AG09319 (cell line): ENCODE measurements at regions not wholly inside any gene's neighbourhood (a gene's known extent, or its start where the extent isn't known, plus 50 kb on each side); places are given as distances from the start of the nearest gene placed in this dataset.
"Not testable (repeated sequence)": the region's sequence is repeated elsewhere in the genome, so short reads cannot be mapped to it uniquely, and the experiment has no call there.

ENCODE experiments used
- DNase-seq: peaks from one replicate; pipeline ENCODE4 v3.0.0-alpha.2; 2010; ENCODE audit warnings: low read depth; ENCODE audit errors: extremely low read depth
- TF ChIP-seq, protein P1 (sequence below): IDR thresholded peaks from 2 replicates; pipeline ENCODE4 v1.5.1; 2011; ENCODE audit warnings: low read depth, mild to moderate bottlenecking, inconsistent platforms, low read length, moderate library complexity

DNA sequence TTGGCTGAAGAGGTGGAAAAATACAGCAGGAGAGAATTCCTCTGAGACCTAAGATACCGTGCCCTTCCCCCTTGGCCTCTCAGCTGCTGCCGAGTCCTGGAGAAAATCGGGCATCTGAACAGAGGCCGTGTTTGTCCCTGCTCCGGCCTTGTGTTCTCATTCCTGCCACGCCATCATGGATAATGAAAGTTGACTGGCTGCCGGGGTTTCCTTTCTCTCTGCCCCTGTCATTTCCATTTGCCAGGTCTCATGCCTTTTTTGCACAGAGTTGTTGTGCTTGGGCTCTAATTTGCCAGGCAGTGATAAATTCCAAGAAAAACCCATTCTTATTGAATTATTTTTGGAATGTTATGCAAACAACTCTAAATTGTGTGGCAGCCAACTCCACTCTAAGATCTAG lies 496.9 kb upstream of the TNP1 start:
- TF ChIP-seq, protein P1, sequence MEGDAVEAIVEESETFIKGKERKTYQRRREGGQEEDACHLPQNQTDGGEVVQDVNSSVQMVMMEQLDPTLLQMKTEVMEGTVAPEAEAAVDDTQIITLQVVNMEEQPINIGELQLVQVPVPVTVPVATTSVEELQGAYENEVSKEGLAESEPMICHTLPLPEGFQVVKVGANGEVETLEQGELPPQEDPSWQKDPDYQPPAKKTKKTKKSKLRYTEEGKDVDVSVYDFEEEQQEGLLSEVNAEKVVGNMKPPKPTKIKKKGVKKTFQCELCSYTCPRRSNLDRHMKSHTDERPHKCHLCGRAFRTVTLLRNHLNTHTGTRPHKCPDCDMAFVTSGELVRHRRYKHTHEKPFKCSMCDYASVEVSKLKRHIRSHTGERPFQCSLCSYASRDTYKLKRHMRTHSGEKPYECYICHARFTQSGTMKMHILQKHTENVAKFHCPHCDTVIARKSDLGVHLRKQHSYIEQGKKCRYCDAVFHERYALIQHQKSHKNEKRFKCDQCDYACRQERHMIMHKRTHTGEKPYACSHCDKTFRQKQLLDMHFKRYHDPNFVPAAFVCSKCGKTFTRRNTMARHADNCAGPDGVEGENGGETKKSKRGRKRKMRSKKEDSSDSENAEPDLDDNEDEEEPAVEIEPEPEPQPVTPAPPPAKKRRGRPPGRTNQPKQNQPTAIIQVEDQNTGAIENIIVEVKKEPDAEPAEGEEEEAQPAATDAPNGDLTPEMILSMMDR: no peak
- no peak for DNase-seq

DNA sequence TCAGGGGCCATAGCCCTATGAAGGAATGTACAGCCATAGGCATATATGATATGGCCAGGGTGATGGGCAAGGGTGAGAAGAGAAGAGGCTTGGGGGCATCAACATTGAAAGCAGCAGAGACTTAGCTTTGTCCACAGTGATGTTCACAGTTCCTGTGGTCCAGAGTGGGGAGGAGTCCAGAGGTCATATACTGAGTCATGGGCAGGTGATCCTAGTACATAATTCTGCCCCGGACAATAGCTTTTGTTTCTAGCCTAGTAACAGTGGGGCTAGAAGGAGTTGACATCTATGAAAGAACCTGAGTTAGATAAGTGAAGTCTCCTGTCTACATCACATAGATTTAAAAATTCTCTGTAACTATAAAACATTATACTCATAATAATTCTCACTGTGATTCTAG lies 496.3 kb upstream of the TNP1 start:
- DNase-seq: no peak
- TF ChIP-seq, protein P1: no peak

GRCh38 chr2:217353591-217353990 lies 493.7 kb upstream of the TNP1 start:
- TF ChIP-seq, protein P1: no peak
- DNase-seq: no peak

- DNase-seq: no peak
- TF ChIP-seq, protein P1: no peak
Observed at GRCh38 chr2:217351378-217351777, 491.5 kb upstream of the TNP1 start.

GRCh38 chr2:217349251-217349650 lies 489.4 kb upstream of the TNP1 start:
- TF ChIP-seq, protein P1: no peak
- DNase-seq: no peak

DNA sequence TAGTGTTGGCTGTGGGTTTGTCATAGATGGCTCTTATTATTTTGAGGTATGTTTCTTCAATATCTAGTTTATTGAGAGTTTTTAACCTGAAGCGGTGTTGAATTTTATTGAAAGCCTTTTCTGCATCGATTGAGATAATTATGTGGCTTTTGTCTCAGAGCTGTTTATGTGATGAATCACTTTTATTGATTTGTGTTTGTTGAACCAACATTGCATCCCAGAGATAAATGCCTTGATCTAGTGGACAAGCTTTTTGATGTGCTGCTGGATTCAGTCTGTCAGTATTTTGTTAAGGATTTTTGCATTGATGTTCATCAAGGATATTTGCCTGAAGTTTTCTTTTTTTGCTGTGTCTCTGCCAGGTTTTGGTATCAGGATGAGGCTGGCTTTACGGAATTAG lies 487.8 kb upstream of the TNP1 start:
- not testable (repeated sequence) for DNase-seq

- DNase-seq: not testable (repeated sequence)
Observed at GRCh38 chr2:217346043-217346442, 486.2 kb upstream of the TNP1 start.

DNA sequence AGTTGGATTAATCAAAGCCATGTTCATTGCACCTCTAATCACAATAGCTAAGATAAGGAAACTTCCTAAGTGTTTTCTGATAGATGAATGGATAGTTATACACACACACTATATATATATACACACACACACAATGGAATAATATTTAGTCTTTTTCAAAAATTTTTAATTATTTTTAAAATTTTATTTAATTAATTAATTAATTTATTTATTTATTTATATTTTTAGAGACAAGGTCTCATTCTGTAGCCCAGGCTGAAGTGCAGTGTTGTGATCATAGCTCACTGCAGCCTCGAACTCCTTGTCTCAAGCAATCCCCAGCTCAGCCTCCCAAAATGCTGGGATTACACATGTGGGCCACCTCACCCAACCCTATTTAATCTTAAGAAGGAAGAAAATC lies 481.0 kb upstream of the TNP1 start:
- TF ChIP-seq, protein P1: no peak
- no peak for DNase-seq

DNA sequence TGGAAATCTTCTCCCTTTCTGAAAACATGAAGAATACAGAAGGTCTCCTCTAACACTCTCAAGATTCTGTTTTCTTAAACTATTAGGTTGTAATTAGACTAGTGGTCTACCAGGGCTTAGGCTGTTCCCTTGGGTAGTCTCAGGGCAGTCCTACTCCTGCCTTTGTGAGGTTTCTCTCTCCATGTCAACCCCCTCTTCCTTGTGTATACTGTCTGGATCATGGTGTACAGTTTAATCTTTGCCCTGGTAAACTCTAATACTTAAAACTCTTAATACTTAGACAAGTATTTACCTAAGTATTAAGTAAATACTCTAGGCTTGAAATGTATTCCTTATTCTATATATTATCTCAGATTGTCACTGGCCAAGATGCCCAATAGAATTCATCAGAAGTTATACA lies 480.3 kb upstream of the TNP1 start:
- no peak for DNase-seq
- TF ChIP-seq, protein P1: no peak
